HG03457 (cell line): ENCODE measurements at regions not wholly inside any gene's neighbourhood (a gene's known extent, or its start where the extent isn't known, plus 50 kb on each side); places are given as distances from the start of the nearest gene placed in this dataset.

Source experiments
- ATAC-seq: cut with Tn5 transposase; IDR thresholded peaks from one replicate; pipeline ENCODE4 v1.9.1; 2021; ENCODE audit warnings: moderate number of reproducible peaks; ENCODE audit not compliant: unreplicated experiment

DNA sequence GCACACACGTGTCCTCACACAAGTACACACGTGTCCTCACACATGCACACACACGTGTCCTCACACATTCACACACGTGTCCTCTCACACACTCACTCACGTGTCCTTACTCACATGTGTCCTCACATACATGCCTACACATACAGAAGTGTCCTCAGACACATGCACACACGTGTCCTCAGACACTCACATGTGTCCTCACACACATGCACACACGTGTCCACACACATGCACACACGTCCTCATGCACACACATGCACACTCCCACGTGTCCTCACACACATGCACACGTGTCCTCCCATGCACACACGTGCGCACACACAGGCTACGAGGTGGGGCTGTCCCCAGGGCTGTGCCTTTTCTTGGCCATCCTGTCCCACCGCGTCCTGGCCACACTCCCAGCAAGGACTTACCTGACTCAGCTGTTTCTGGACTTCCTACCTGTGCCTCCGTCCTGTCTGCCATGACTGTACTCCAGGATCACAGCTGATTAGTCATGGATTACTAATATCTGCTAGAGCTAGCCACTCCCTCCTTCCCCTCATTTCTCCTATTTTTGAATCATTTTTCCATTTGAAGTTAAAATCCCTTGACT lies 990.2 kb downstream of the BRD1 start:
- no peak for ATAC-seq

DNA sequence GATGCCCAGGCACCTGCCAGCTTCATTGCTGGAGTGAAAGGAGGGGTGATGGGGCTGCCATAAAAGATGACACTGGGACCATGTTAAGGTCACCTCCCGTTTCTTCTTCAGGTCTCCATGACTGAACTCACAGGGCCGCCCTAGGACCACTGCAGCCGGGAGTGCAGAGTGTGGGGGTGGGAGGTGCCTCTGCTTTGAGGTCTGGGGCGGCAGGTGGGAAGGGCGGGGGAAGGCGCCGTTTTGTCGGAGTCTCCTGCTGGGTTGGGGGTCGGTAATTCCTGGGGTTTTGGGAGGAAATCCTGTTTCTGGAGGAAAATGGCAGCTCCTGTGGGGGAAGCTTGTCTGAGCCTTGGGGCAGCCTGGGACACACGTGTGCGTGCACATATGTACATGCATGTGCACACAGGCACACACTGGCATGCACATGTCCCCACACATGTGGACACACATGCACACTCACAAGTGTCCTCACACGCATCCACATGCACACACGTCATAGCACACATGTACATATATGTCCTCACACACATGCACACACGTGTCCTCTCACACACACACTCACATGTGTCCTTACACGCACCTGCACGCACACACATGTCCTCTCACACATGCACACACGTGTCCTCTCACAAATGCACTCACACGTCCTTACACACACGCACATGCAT lies 990.9 kb downstream of the BRD1 start:
- no peak for ATAC-seq

DNA sequence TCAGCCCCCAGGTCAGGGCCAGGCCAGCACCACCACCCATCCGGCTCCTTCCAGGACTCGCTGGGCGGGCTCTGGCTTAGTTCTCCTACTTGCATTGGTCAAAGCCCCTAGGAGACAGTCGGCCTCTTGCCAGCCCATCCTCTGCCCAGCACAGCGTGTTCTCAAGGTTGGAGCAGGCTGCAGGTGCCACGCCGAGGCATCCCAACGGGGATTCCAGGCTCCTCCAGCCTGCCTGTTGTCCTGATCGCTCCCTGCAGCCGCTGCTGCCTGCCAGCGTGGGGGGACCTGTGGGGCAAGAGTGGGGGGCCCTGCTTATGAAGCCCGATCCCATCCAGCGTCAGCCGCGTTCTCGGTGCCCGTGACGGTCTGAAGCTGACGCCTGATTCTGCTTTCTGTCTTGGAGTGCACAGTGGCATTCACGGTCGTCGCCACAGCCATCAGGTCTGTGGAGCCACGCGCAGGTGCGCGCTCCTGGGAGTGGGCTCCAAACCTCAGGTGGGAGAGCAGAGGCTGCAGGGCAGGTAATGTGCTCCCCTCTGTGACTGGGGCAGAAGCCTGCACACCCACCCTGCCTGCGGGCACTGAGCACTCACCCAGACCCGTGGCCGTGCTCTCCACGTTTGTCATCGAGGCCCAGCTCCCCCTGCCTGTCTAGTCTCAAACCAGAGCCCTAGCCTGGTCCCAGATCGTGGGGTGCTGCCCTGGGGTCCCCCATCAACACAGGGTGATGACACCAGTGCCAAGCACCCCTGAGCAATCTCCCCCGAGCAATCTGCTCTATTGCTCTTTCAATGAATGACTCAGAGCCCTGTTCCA lies 991.6 kb downstream of the BRD1 start:
- no peak for ATAC-seq

DNA sequence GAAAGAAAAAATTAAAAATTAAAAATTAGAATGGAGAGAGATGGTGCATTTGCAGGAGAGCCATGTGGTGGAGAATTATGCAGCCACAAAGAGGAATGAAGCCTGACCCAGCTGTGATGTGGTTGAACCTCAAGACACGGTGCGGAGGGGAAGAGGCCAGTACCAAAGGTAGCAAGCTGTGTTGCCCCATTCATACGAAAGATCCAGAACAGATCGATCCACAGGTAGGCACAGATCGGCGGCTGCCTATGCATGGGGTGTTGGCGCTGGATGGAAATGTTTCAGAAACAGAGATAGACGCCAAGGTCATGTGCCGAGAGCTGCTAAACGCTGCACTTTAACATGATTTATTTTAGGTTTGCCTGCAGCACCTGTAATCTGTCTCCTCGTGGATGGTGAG lies 992.3 kb downstream of the BRD1 start:
- ATAC-seq: no peak

DNA sequence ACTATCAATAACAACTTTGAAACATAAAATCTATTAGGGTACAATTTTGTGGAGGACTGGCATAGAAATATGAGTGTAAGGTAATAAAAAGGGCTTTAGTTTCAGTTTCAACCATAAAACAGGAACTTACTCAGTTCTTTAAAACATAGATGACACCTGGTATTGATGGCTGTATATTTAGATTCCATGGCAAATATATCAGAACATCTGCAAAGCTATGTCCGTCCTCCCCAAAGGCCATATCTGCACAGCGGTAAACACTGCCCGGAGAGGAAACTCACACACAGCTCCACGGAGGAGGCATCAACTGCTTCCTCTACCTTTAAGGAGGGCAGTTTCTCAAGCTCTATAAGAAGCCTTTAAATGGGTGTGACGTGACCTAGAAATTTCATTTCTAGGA lies 993.3 kb downstream of the BRD1 start:
- no peak for ATAC-seq

DNA sequence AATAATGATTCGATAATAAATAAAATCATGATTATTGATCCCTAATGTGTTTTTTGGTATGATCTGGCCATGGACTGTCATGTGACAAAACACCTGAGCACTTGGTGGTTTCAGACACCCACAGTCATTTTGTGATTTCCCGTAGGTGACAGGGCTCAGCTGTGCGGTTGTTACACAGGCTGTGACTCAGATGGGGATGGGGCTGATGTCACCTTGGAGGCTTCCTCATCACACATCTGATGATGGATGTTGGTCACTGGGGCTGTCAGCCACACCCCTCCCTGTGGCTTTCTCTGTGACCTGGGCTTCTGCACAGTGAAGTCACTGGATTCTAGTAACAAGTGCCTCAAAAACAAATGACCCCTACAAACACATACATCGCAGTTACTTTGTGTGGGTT lies 995.1 kb downstream of the BRD1 start:
- no peak for ATAC-seq

DNA sequence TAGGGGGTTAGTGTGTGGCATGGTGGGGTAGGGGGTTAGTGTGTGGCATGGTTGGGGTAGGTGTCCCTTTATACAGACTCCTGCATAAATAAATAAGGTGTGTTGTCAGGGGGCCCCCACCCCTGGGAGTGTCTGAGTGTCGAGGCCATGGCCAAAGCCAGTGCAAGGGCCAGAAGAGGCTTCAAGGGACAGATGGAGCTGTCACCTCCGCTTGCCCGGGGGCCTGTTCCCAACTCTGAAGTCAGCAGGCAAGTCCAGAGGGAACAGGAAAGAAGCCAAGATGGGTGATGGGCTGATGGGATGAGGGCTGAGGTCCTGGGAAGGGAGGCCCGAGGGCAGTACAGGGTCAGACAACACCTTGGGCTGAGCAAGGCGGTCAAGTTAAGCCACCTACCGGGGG lies 997.8 kb downstream of the BRD1 start:
- no peak for ATAC-seq

DNA sequence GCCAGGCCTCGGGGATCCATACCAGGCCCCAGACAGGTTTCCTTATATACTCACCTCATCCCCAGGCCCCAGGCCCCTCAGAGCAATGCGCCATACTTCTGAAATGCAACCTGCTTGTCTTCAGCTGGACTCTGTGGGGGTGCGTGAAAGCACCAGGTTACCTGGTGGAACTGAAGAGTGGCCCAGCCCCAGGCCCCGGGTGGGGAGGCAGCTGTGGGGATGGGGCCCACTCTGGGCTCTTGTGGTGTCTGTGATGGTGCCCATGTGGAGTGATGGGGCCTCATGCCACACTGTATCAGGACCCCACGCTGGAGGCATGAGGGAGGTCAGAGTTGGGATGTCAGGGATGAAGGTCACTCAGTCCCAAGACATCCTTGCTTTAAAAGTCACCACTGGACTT lies 999.0 kb downstream of the BRD1 start:
- ATAC-seq: no peak

DNA sequence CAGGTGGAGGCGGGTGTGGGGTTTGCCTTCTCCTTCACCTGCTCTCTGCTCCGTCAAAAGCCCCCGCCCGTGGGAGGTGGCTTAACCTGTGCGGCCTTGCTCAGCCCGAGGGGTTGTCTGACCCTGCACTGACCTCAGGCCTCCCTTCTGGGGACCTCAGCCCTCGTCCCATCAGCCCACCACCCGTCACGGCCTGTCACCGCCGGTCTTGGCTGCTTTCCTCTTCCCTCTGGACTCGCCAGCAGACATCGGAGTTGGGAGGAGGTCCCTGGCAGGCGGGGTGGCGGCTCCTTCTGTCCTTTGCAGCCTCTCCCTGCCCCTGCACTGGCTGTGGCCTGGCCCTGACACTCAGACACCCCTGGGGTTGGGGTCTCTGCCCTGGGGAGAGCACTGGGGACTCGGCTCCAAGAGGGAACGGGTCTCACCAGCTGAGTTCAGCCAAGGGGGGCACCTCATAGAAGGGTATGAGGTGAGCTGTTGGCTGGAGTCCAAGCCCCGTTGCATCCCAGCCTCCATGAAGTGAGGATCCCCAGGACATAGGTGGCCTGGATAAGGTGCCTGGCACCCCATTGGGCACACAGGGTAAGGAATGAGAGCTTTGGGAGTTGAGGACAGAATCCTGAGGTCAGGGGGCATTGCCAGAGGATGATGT lies 999.6 kb downstream of the BRD1 start:
- ATAC-seq: no peak

DNA sequence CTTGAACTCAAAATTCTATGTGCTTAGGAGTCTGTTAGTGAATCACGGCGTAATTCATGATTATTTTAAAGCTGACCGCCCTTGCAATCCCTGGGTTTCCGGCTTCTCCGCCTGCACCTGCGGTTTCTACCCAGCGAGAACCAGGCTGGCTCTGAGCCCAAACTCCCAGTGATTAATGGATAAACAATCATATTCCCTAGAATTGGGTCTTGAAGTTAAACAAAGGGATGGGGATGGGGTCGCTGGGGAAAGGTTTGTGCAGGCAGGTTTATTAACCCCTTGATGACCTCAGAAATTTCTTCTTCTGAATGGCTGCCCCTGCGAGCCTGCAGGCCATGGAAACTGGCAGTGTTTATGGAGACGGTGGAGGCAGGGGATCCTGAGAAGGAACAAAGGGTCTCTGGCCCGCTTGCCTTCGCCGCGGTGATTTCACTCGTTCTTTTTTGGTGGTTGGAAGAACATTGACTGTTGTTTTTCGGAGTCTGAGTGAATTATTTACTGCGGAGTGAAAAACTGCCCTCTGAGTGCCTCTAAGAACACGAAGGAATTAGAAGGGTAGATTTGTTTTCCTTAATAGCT lies 1000.3 kb downstream of the BRD1 start:
- ATAC-seq: no peak

DNA sequence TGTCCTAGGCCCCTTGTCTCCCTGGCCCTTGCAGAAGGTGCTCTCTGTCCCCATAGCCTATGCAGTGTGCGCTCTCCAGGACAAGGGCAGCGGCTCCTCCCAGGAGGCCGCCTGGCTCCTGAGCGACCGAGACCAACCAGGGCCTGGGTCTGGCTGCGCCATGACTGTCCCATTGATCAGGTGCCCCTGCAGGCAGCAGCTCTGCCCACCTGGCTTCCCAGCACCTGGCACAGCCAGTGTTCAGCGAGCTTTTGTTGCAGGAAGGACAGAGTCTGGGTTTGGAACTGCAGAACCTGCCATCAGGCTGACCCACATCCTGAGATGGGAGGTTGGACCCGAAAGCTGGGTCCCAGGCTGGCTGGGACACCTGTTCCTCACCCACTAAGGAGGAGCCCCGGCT lies 1001.1 kb downstream of the BRD1 start:
- ATAC-seq: no peak

DNA sequence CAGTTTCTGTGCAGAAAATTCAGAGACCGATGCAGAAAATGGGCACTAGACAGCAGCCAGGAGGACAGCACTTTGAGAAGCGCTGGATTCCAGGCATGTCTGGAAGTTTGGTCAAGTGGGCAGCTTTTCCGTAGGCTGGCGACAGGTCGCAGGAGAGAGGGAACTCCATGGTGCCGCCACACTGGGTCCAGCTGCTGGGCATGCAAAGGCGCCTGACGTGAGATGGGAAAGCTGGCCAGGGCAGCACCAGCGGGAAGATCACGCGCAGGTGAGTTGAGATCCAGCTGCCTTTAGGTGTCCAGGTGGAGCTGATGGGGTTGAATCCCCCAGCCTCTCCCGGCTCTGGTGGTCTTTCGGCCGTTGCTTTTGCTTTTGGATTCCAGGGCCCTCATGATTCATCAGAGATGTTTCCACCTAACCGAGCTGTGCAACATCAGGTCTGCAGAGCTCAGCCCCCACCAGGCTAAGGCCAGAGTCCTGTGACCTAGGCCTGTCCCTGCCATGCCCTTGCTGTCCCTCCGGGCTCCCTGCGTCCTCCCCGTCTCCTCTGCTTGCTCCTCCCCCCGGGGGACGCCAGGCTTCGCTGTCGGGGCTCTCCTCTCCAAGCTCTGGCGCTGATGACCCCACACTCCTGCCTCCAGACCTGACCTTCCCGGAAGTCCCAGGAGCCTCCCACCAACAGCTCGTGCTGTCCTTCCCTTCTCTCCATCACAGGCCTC lies 1001.7 kb downstream of the BRD1 start:
- no peak for ATAC-seq

DNA sequence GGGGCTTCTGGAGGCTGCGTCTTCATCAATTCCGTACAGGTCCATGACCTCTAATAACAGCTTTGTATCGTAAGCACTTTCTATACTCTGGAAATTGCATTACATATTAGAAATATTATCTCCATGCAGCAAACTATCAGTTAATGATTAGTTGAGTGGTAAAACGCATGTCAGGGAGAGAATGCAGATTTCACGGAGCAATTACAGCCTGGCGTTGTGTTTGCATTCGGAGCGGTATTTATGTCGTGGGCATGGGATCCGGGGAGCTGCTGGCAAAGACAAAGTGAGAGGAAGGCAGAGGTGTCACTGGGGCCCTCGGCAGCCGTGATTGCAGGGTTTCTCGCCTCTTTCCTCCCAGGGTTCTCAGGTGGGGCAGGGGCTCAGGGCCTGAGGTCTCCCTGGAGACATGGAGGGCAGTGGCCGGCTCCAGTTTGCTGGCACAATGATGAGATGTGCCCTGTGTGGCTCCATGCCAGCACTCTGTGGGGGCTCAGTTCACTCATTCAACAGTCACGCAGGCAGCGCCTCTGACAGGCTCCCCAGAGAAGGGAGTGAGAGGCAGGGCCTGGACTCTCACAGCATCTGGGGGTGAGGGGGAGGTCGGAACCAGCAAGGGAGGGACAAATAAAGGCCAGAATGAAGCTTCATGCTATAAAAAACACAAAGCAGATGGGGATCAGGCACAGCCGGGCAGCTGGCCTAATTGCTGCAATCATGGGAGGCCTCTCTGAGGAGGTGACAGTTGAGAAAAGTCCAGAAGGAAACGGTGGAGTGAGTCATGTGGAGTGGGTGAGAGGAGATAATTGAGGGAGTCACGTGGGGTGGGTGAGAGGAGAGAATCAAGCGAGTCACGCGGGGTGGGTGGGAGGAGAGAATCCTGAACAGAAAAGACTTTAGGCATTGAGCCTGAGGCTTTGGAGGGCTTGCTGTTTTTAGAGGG lies 1002.7 kb downstream of the BRD1 start:
- ATAC-seq: no peak

DNA sequence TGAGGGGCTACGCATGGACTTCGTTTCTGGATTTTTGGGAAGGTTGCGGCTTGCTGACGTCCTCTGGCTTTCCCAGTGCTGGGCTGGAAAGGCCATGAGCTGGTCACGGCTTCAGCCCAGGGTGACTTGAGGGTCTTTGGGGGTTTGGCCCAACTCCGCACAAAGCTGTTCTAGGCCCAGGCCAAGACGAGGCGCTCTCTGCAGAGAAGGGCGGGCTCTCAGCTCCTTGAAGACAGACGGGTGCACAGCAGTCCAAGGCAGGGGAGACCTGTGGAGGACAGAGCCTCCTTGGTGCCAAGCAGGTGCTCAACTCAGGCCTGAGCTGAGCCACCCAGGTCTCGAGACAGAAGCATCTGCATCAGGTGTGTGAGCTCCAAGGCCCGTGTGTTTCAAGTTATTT lies 1003.7 kb downstream of the BRD1 start:
- ATAC-seq: no peak

DNA sequence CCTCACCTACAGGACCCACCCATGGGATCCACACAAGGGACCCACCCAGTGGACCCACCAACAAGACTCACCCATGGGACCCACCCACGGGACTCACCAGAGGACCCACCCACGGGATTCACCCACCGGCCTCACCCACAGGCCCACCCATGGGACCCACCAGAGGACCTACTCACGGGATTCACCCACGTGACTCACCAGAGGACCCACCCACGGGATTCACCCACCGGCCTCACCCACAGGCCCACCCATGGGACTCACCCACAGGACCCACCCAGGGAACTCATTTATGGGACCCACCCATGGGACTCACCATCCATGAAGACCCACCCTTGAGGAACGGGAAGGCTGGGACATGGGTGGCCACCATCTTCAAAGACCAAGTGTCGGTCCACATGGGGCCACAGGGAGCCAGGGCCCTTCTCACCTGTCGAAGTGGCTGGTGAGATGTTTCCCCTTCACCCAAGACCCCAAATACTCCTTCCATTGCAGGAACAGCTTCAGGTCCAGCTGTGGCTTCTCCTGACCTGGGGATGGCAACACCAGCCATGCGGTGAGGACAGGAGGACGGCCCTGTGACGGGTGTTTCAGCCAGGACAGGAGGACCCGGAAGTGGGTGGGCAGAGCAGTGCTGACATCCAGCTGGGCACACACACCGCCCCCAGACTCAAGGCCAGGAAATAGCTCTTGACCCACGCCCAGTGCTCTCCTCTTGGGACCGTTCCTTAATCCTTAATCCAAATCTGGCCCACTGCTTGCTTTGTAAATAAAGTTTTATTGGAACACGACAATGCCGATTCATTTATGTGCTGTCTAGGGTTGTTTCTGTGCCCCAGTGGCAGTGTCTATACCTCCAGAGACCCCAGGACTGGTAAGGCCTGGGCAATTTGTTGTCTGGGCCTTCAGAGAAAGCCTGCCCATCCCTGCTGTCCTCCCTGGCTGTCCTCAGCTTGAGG lies 1005.1 kb downstream of the BRD1 start:
- ATAC-seq: no peak

DNA sequence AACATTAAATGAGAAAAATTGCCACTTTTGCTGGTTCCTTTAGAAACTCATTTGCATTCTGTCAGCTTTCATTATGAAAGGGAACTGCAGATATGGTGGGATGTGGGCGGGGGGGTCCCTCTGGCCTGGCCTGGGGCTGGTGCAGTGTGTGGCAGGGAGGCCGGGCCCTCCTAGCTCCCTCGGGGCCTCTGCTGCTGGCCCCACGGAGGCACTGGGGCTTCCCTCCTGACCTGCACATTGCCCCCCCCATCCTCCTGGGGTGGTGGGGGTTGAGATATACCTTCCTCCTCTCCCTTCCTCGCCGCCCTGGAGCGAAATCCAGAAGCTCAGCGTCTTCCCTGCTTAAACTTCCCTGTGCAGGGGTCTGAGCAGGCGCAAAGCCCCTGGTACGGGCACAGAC lies 1005.9 kb downstream of the BRD1 start:
- no peak for ATAC-seq

DNA sequence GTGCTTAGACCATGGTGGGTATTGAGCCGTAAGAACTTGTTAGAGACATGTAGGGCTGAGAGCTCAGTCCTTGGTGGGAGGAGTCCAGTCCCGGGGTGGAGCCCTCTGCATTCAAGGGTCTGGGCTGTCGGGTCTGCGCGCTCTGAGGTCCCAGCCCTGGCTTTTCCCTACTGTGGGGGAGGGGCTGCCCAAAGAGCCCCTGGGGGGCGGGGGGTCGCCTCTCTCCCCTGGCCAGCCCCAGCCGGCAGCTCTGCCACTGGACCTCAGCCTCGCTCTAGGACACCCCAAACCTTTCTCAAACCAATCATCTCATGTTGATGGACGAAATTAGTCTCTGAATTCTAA lies 1006.4 kb downstream of the BRD1 start:
- ATAC-seq: no peak

DNA sequence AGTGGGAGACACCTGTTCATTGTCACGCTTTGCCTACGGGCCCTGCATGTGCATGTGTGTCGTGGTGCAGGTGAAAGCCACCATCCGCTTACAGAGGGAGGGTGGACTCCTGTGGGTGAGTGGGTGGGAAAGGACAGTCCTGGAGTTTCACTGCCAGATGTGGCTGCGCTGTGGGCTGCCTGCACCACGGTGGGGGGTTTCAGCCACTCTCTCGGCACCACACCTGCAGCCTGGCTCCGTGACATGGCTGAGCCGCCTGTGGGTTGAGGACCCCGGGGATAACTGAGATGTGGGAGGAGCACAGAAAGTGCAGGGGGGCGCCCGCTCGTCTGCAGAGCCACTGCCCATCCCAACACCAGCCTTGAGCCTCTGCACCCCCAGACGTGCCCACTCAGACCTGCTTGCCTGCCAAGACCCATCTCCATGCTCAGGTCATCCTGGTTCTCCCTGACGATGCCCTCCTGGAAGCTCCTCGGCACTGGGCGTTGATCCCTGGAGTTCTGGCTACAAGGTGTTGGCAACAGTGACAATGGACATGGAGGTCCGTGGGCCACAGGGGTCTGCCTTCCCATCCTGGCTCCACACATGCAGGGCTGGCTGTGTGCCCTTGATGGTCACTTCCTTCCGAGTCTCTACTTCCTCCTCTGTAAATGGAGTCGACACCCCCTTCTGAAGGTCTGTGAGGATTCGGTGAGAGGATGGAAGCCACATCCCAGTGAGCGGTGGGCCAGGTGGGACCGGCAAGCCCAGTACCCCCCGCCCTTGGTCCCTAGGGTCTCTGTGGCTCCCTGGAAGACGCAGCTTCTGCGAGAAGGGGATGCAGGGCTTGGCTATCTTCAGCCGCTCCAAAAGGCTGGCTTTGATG lies 1007.0 kb downstream of the BRD1 start:
- ATAC-seq: no peak
